ENCODE measurements at regions not wholly inside any gene's neighbourhood (a gene's known extent, or its start where the extent isn't known, plus 50 kb on each side); places are given as distances from the start of the nearest gene placed in this dataset.

DNA sequence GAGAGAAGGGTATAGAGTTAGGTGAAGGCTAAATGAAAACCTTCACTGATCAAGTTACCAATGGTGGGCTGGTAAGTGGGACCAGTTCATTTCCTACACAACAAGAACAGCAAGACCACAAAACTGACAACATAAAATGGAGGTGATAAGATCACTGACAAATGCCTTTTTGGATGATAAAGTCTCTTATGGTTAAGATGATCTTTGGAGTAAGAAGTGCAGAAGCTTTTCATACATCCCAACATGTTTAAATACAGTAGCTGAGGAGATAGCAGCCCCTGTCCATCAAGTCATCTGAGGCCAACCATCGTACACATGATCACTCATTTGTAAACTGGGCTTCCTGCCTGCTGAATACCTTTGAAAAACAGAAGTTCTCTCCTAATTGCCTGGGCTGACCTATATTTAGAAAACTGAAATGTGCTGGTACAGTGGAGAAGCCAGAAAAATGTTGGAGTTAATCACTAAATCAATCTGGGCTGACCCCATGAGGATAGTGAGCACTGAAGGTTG lies 259.0 kb upstream of the ZFHX3 start:
- Histone ChIP-seq H3K36me3 (ENCODE audit: control insufficient read depth in 2 of 2, insufficient read depth in 2 of 2, low read length in 2 of 2) (no peaks in the 10 kb centered on the region), H3K27ac (ENCODE audit: low read depth in 2 of 2, low read length in 2 of 2) (no peak overlapping the region), H3K4me1 (ENCODE audit: control insufficient read depth in 2 of 2, insufficient read depth in 2 of 2, low read length in 2 of 2) (no peaks in the 10 kb centered on the region), H3K9me3 (ENCODE audit: control insufficient read depth in 2 of 2, low read length in 2 of 2) (no peaks in the 10 kb centered on the region), H3K27me3 (ENCODE audit: control insufficient read depth in 2 of 2, insufficient read depth in 2 of 2, low read length in 2 of 2) (peaks cover 0 to 1% of the 10 kb centered on the region in 2 donors), H3K9ac (ENCODE audit: low read depth in 1 of 2, low read length in 2 of 2) (no peak overlapping the region), H3K4me3 (ENCODE audit: low read length in 2 of 2) (no peak overlapping the region)

DNA sequence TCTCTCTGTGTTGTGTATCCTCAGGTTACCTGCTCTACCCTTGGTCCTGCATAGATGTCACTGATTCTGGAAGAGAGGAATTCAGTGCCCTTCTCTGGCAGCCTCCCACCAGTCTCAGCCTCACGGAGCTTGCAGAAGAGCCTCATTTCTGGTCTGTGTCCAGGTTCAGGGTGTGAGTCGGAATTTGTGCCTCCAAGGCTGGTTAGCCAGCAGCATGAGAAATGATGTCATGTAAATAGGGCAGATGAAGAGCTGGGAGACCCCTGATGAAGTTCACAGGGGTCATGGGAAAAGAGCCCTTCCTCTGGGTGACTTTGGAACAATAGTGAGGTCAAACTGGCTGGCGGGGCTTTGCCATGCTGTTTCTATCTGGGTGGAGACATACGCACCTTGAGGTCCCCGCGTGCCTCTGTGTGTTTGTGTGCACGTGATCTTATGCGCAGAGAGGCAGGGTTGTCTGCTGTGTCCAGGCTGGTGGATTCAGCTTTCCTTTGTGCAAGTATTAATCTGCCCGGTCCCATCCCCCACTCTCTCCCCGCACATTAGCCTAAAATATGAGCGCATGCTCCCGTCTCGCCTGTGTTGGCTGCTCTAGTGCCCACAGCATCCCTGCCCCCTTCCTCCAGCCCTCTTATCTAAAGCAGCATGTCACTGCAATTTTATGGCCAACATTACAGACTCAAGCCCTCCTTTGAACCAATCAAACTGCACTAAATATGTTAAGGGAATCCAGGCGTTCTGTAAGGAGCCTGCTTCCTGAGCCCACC lies 256.3 kb upstream of the ZFHX3 start:
- Histone ChIP-seq H3K9me3 (ENCODE audit: control insufficient read depth in 2 of 2, low read length in 2 of 2) (no peaks in the 10 kb centered on the region), H3K9ac (ENCODE audit: low read depth in 1 of 2, low read length in 2 of 2) (no peak overlapping the region), H3K4me3 (ENCODE audit: low read length in 2 of 2) (no peak overlapping the region), H3K27ac (ENCODE audit: low read depth in 2 of 2, low read length in 2 of 2) (no peak overlapping the region), H3K4me1 (ENCODE audit: control insufficient read depth in 2 of 2, insufficient read depth in 2 of 2, low read length in 2 of 2) (no peaks in the 10 kb centered on the region), H3K36me3 (ENCODE audit: control insufficient read depth in 2 of 2, insufficient read depth in 2 of 2, low read length in 2 of 2) (no peaks in the 10 kb centered on the region), H3K27me3 (ENCODE audit: control insufficient read depth in 2 of 2, insufficient read depth in 2 of 2, low read length in 2 of 2) (no peaks in the 10 kb centered on the region)

DNA sequence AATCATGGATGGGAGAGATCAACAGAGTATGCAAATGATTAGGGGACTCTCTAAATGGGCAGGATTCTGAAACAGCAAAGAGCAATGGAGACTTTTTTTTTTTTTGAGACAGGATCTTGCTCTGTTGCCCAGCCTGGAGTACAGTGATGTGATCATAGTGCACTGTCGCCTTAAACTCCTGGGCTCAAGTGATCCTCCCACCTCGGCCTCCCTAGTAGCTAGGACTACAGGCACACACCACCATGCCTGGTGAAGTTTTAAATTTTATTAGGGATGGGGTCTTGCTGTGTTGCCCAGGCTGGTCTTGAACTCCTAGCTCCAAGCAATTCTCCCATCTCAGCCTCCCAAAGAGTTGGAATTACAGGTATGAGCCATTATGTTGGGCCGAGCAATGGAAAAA lies 255.0 kb upstream of the ZFHX3 start:
- no peak overlapping the region for H3K9ac ChIP-seq (ENCODE audit: low read depth in 1 of 2, low read length in 2 of 2)
- H3K36me3 ChIP-seq (ENCODE audit: control insufficient read depth in 2 of 2, insufficient read depth in 2 of 2, low read length in 2 of 2): no peaks in the 10 kb centered on the region
- no peak overlapping the region for H3K4me3 ChIP-seq (ENCODE audit: low read length in 2 of 2)
- no peak overlapping the region for H3K27ac ChIP-seq (ENCODE audit: low read depth in 2 of 2, low read length in 2 of 2)
- H3K27me3 ChIP-seq (ENCODE audit: control insufficient read depth in 2 of 2, insufficient read depth in 2 of 2, low read length in 2 of 2): no peaks in the 10 kb centered on the region
- no peaks in the 10 kb centered on the region for H3K4me1 ChIP-seq (ENCODE audit: control insufficient read depth in 2 of 2, insufficient read depth in 2 of 2, low read length in 2 of 2)
- no peaks in the 10 kb centered on the region for H3K9me3 ChIP-seq (ENCODE audit: control insufficient read depth in 2 of 2, low read length in 2 of 2)

DNA sequence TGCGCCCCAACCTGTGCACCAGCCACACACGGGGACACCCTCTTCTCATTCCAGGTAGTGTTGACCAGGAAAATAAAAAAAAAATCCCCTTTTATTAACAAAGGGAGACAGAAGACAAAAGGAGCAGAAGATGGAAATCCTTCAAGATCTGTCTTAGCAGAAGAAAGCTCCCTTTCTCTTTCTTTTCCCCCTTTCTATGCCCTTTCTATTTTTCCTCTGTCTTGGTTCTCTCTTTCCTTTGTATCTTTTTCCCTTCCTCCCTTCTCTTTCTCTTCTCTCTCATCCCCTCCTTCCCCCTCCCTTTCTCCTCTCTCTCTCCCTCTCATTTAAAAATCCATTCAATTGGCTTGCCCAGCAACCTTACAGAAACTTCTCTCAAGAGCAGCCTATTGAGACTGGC lies 254.1 kb upstream of the ZFHX3 start:
- Histone ChIP-seq H3K27ac (ENCODE audit: low read depth in 2 of 2, low read length in 2 of 2) (no peak overlapping the region), H3K9ac (ENCODE audit: low read depth in 1 of 2, low read length in 2 of 2) (no peak overlapping the region), H3K27me3 (ENCODE audit: control insufficient read depth in 2 of 2, insufficient read depth in 2 of 2, low read length in 2 of 2) (no peaks in the 10 kb centered on the region), H3K4me1 (ENCODE audit: control insufficient read depth in 2 of 2, insufficient read depth in 2 of 2, low read length in 2 of 2) (no peaks in the 10 kb centered on the region), H3K4me3 (ENCODE audit: low read length in 2 of 2) (no peak overlapping the region), H3K36me3 (ENCODE audit: control insufficient read depth in 2 of 2, insufficient read depth in 2 of 2, low read length in 2 of 2) (no peaks in the 10 kb centered on the region), H3K9me3 (ENCODE audit: control insufficient read depth in 2 of 2, low read length in 2 of 2) (no peaks in the 10 kb centered on the region)

DNA sequence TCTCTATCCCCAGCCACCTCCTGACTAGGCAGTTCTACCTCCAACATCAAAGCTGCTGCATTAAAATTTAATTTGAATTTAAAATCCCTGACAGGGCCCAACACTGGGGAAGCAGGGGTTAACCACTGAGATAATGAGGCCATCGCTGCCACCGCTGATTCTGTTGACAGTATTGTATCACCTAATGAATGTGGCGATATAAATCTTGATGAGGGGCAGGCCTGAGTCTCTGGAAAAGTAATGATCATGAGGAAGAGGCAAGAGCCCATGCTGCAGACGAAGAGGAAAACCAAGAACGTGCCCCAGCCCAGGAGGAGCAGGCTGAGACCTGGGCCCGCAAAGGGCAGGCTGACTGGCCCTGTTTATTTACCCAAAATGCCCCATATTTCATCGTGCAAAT lies 251.4 kb upstream of the ZFHX3 start:
- no peaks in the 10 kb centered on the region for H3K36me3 ChIP-seq (ENCODE audit: control insufficient read depth in 2 of 2, insufficient read depth in 2 of 2, low read length in 2 of 2)
- no peak overlapping the region for H3K4me3 ChIP-seq (ENCODE audit: low read length in 2 of 2)

DNA sequence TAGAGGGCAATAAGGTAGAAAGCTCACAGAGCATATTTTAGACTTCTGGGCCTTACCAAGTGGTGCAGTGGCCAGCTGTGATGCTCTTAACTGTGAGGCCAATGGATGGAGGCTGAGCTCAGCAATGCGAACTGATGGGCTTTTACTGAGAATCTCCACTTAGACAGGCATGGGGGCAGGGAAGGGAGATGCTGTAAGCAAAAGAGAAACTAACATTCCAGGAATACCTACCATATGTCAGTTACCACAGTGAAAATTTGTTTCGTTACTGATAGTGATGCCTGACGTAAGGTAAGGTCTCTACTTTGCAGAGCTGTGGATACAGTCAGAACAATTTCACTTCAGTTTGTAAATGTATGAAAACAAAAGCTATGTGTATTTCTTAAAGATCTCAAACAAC lies 250.6 kb upstream of the ZFHX3 start:
- no peaks in the 10 kb centered on the region for H3K27me3 ChIP-seq (ENCODE audit: control insufficient read depth in 2 of 2, insufficient read depth in 2 of 2, low read length in 2 of 2)
- H3K27ac ChIP-seq (ENCODE audit: low read depth in 2 of 2, low read length in 2 of 2): no peak overlapping the region
- no peak overlapping the region for H3K4me3 ChIP-seq (ENCODE audit: low read length in 2 of 2)
- no peaks in the 10 kb centered on the region for H3K9me3 ChIP-seq (ENCODE audit: control insufficient read depth in 2 of 2, low read length in 2 of 2)
- H3K9ac ChIP-seq (ENCODE audit: low read depth in 1 of 2, low read length in 2 of 2): no peak overlapping the region
- no peaks in the 10 kb centered on the region for H3K4me1 ChIP-seq (ENCODE audit: control insufficient read depth in 2 of 2, insufficient read depth in 2 of 2, low read length in 2 of 2)
- no peaks in the 10 kb centered on the region for H3K36me3 ChIP-seq (ENCODE audit: control insufficient read depth in 2 of 2, insufficient read depth in 2 of 2, low read length in 2 of 2)

More for the DNA sequence above, 251.4 kb upstream of the ZFHX3 start:
- Histone ChIP-seq H3K27ac (ENCODE audit: low read depth in 2 of 2, low read length in 2 of 2) (no peak overlapping the region), H3K27me3 (ENCODE audit: control insufficient read depth in 2 of 2, insufficient read depth in 2 of 2, low read length in 2 of 2) (no peaks in the 10 kb centered on the region), H3K4me1 (ENCODE audit: control insufficient read depth in 2 of 2, insufficient read depth in 2 of 2, low read length in 2 of 2) (no peaks in the 10 kb centered on the region), H3K9ac (ENCODE audit: low read depth in 1 of 2, low read length in 2 of 2) (no peak overlapping the region), H3K9me3 (ENCODE audit: control insufficient read depth in 2 of 2, low read length in 2 of 2) (no peaks in the 10 kb centered on the region)

DNA sequence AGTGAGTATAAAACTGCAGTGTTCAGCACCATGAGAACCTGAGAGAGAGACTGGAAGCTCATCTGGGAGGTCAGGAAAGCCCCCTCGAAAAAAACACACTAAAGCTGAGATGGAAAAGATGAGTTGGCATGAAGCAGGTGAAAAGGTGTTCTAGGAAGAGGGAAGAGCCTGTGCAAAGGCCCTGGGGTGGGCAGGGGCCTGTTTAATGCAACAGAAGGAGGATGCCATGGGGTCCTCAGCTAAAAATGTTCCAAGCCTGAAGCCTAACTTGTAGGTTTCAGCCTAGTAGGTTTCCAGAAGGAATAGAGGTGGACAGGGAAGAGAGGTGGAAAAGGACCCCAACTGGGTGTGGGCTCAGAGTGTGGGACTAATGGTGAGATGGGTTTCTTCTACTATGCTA lies 242.3 kb upstream of the ZFHX3 start:
- Histone ChIP-seq H3K4me1 (ENCODE audit: control insufficient read depth in 2 of 2, insufficient read depth in 2 of 2, low read length in 2 of 2) (no peaks in the 10 kb centered on the region), H3K9ac (ENCODE audit: low read depth in 1 of 2, low read length in 2 of 2) (no peak overlapping the region), H3K36me3 (ENCODE audit: control insufficient read depth in 2 of 2, insufficient read depth in 2 of 2, low read length in 2 of 2) (no peaks in the 10 kb centered on the region), H3K27me3 (ENCODE audit: control insufficient read depth in 2 of 2, insufficient read depth in 2 of 2, low read length in 2 of 2) (no peaks in the 10 kb centered on the region), H3K9me3 (ENCODE audit: control insufficient read depth in 2 of 2, low read length in 2 of 2) (no peaks in the 10 kb centered on the region), H3K27ac (ENCODE audit: low read depth in 2 of 2, low read length in 2 of 2) (no peak overlapping the region), H3K4me3 (ENCODE audit: low read length in 2 of 2) (no peak overlapping the region)

DNA sequence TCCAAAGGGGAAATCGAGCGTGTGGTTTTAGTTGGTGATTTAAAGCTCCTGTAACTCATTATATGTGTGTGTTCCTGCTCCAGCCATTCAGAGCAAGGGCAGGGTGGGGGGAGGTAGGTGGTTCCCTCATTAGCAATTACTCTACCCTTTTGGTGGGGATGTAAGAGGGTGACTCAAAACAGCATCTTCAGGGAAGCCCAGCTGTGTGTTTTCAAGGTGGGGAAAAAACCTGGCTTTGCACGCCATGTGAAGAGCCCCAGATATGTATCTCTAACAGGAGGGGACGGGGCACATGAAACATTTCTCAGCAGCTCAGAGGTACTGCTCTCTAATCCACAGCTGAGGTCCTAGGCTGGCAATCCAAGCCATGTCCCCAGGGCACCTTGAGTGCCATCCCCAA lies 241.3 kb upstream of the ZFHX3 start:
- Histone ChIP-seq H3K4me1 (ENCODE audit: control insufficient read depth in 2 of 2, insufficient read depth in 2 of 2, low read length in 2 of 2) (no peaks in the 10 kb centered on the region), H3K4me3 (ENCODE audit: low read length in 2 of 2) (no peak overlapping the region), H3K27me3 (ENCODE audit: control insufficient read depth in 2 of 2, insufficient read depth in 2 of 2, low read length in 2 of 2) (no peaks in the 10 kb centered on the region), H3K36me3 (ENCODE audit: control insufficient read depth in 2 of 2, insufficient read depth in 2 of 2, low read length in 2 of 2) (no peaks in the 10 kb centered on the region), H3K9ac (ENCODE audit: low read depth in 1 of 2, low read length in 2 of 2) (no peak overlapping the region), H3K9me3 (ENCODE audit: control insufficient read depth in 2 of 2, low read length in 2 of 2) (no peaks in the 10 kb centered on the region), H3K27ac (ENCODE audit: low read depth in 2 of 2, low read length in 2 of 2) (no peak overlapping the region)

DNA sequence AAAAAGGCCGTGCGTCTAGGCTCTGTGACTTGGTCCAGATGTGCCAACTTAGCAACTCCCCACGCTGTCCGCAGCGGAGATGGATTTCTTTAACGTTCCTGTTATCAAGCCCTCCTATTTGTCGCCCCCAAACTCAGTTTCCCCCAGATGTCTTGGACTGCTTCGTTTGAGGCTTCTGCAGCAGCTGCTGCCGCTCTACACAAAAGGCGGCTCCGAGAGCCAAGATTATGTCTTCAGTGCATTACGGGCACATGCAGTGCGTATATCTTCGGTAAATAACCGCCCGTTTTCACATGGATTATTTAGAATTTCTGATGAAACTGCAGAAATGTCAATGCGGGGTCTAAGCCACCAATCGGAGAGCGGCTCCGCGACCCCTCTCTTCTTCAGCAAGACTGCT lies 240.6 kb upstream of the ZFHX3 start:
- no peaks in the 10 kb centered on the region for H3K27me3 ChIP-seq (ENCODE audit: control insufficient read depth in 2 of 2, insufficient read depth in 2 of 2, low read length in 2 of 2)
- no peak overlapping the region for H3K27ac ChIP-seq (ENCODE audit: low read depth in 2 of 2, low read length in 2 of 2)
- H3K4me3 ChIP-seq (ENCODE audit: low read length in 2 of 2): no peak overlapping the region
- no peaks in the 10 kb centered on the region for H3K9me3 ChIP-seq (ENCODE audit: control insufficient read depth in 2 of 2, low read length in 2 of 2)
- H3K4me1 ChIP-seq (ENCODE audit: control insufficient read depth in 2 of 2, insufficient read depth in 2 of 2, low read length in 2 of 2): no peaks in the 10 kb centered on the region
- no peaks in the 10 kb centered on the region for H3K36me3 ChIP-seq (ENCODE audit: control insufficient read depth in 2 of 2, insufficient read depth in 2 of 2, low read length in 2 of 2)
- H3K9ac ChIP-seq (ENCODE audit: low read depth in 1 of 2, low read length in 2 of 2): no peak overlapping the region

DNA sequence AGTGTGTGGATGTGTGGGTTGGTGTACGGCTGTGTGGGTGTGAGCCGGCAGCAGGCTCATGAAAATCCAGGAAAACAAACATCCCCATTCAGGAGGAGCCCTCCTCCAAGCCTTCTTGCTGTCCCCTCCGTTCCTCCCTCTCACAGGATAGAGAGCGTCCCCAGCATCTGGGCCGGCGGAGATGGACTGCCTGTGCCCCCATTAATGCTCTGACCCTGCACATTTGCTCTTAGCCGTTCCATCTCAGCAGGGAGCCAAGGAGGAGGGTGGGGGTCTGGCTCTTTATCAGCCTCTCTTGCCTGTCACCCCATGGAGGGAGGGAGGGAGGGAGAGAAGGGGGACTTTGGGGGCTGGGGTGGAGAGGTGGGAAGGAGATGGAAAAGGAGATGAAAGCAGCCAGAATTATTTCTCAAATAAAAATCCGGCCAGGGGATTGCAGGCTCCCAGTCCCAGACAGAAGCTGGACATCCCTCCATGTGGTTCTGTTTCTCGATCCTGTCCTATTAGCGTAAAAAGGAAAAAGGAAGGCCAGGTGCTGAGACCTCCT lies 240.0 kb upstream of the ZFHX3 start:
- Histone ChIP-seq H3K9me3 (ENCODE audit: control insufficient read depth in 2 of 2, low read length in 2 of 2) (no peaks in the 10 kb centered on the region), H3K9ac (ENCODE audit: low read depth in 1 of 2, low read length in 2 of 2) (no peak overlapping the region), H3K27ac (ENCODE audit: low read depth in 2 of 2, low read length in 2 of 2) (no peak overlapping the region), H3K4me1 (ENCODE audit: control insufficient read depth in 2 of 2, insufficient read depth in 2 of 2, low read length in 2 of 2) (no peaks in the 10 kb centered on the region), H3K27me3 (ENCODE audit: control insufficient read depth in 2 of 2, insufficient read depth in 2 of 2, low read length in 2 of 2) (no peaks in the 10 kb centered on the region), H3K4me3 (ENCODE audit: low read length in 2 of 2) (no peak overlapping the region), H3K36me3 (ENCODE audit: control insufficient read depth in 2 of 2, insufficient read depth in 2 of 2, low read length in 2 of 2) (no peaks in the 10 kb centered on the region)
